Activated gamma-delta T cell treated with Interleukin-2 at 50 U/mL for 16 hours (primary cell): ENCODE measurements at regions not wholly inside any gene's neighbourhood (a gene's known extent, or its start where the extent isn't known, plus 50 kb on each side); places are given as distances from the start of the nearest gene placed in this dataset.

Experiments
- DNase-seq: peaks from one replicate; pipeline ENCODE4 v3.0.0-alpha.2; 2020

DNA sequence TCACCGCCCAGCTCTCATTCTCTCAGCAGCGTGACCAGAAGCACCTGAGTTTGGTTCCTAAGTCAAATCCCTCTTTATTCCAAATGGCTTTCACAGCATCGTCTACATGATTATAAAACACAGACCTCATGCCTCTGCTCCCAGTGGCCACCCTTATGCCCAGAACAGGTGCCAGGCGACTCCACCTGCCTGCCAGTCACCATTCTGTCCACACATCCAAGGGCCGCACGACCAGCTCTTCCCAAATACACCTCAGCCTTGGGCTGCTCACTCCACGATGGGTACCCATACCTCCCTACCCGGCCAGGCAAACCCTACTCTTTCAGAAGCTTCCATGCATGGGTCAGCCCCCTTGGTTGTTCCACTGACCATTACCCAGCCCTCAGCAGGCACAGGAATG lies 851.6 kb upstream of the SALL3 start:
- no peak for DNase-seq

DNA sequence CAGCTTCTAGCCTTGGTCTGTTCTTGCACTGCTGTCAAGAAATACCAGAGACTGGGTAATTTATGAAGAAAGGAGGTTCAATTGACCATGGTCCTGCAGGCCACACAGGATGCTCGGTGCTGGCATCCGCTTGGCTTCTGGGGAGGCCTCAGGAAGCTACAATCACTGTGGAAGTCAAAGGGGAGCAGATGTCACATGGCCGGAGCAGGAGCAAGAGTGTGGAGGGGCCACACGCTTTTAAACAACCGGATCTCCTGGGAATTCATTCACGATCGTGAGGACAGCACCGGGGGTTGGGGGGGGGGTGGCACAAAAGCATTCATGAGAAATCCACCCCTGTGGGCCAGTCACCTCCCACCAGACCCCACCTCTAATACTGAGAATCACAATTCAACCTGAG lies 850.4 kb upstream of the SALL3 start:
- DNase-seq = no peak

DNA sequence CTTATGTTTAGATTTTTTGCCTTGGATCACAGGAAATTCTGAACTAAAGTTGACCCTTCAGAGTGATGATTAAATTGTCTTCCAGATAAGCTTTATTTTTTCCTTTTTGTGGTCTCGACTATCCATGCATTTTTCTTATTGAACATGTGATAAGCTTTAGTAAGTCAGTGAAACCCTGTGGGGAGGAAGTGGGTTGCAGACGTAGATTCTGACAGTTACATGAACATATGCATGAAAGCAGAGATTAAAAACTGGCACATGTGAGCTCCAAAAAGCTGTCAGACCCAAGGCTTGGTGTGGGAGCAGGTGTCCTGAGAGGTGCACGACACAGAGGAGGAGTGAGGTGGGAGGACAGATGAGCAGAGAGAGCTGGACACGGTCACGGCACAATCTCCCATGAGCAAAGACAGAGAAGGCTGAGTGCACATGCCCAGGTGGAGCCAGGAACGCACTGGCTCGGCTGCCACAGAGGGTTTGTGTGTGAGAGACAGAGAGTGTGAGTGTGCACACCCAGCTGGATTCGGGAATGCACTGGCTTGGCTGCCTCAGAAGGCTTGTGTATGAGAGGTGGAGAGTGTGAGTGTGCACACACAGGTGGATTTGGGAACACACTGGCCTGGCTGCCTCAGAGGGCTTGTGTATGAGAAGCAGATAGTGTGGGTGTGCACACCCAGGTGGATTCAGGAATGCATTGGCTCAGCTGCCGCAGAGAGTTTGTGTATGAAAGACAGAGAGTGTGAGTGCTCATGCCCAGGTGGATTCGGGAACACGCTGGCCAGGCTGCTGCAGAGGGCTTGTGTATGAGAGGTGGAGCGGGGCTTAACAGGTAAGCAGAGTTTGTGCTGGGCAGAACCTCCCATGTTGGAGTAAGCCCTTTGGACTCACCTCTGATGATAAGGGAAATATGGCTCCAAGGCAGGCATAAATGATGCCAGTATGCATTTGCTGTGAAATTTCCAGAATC lies 849.1 kb upstream of the SALL3 start:
- no peak for DNase-seq

DNA sequence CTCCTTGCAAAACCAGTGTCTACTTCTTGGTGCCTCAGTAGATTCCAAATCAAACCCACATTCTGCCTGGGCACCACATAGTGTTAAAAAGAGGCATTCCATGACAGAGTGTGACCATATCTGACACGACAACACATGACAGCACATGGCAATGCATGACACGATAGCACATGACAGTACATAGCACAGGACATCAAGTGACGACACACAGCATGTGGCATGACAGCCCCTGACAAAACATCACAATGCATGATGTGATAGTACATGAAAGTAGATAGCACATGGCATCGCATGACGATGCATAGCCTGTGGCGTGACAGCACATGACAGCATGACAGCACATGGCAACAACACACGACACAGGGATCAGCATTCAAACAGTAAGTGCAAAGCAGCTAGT lies 845.9 kb upstream of the SALL3 start:
- DNase-seq = no peak

DNA sequence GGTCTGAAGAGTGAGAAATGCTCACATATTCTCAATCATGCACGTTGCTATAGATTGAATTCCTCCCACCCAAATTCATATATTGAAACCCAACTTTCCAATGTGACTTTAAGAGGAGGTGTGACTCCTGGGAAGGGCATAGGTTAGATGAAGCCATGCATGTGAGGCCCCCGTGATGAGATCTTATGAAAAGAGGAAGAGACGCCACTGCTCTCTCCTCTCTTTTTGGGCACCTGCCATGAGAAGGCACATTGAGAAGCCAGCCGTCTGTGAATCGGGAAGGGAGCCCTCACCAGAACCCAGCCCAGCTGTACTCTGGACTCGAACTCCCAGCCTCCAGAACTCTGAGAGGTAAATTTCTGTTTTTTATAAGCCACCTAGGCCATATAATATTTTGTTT lies 842.6 kb upstream of the SALL3 start:
- no peak for DNase-seq

DNA sequence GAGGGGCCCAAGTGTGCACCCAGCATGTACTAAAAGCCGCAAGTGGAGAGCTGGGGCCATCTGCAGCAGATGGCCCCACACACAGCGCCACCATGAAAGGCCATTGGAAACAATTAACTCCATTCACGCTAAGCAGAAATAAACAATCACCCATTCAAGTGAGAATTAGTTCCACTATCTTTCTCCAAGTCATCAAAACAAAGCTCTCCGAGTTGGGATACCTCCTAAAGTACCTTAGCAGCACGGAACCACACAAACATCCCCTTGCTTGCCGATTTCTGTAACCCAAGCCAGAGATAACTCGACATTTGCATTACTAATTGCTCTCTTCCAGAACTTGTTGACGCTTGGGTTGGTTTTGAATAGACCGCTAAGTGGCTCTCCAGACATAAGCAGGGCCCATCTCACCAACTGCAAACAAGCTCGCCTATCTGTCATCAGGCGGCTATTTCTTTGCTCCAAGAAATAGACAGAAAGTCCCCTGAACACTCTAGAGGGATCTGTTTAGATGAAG lies 840.6 kb upstream of the SALL3 start:
- no peak for DNase-seq

DNA sequence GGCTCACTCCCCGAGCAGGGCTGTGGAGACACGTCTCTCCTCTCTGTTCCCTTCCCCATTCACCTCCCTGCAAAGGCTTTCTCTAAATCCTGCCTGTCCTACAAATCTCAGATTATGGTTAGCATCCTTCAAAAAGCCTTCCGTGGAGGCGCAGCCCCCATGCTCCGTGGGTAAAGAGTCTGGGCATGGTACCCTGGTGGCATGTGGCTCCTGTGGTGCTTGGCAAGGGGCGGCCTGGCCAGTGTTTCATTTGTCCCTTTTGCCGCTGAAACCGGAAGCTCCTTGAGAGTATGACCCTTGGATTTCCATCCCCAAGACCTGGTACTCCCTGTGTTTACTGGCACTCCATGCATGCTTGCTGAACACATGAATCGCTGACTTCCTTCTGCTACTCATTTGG lies 839.3 kb upstream of the SALL3 start:
- DNase-seq = no peak

DNA sequence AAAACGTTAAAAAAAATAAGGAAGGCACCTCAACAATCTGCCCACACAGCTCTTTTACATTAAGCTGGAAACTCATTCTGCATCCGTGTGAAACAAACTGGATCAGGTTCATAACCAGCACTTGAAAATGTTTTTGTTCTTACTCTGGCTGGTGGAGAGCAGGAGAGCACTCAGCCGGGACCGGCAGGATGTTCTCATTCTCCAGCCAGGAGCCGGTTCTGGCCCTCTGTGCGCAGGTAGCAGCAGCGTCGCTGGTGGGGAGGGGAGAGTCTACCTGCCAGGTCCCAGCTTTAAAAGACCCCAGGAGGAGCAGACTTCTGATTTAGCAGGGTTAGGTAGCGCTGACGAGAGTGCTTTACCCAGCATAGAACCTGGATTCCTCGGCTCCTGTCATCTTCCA lies 834.9 kb upstream of the SALL3 start:
- DNase-seq = no peak

DNA sequence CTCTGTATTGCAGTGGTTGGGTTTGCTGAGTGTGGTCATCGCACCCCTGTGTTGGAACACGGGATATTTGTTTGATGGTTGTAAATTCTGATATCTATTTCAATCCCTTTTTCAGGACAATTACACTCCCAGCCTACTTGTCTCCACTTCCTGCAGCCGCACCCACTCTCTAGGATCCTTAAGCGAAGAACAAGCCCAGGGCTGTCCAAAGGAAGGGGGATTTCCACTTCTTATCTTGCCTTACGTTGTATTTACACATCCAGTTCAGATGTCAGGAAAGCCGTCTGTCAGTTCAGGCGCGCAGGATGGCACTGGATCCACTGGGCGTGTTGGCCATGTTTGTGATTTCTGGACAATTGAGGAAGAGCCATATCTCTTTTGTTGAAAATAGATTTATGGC lies 834.5 kb upstream of the SALL3 start:
- no peak for DNase-seq

DNA sequence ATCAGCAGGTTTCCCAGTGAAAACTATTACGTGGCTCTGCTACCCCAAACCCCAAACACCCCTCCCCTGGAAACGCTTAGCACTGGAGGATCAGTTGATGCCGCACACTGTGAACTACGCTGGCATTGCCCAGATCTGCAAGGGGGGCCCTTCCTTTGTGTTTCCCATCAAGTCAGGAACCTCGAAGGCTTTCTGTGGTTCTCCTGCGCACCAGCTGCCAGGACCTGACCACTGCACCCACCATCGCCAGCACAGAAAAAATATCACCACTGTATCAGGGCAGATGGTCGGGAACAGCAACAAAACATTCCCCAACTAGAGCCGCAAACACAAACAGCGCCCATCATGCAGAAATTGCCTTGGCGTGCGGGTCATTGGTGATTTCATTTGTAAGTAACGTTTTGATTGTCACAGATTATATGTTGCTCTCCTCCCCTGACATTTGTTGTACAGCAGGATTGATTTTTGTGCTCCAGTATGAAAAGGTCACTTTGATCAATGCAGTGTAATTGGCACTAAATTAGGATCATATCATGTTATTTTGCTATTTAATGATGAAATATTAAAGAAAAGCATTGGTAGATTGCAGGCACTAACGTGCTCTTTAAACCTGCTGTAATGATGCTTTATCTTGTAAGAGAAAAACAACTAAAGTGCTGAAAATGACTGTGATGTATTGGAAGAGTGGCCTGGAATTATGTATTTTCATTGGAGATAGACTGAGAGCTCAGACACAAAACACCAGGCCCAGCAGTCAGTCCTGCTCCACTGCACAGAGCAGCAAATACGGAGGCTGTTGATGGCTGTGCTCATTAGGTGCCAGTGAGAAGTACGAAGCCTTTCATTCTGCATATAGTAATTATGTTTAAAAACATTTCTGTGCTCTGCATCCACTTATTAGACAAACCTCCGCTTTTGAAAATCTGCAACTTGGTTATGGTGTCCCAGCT lies 833.2 kb upstream of the SALL3 start:
- DNase-seq = no peak

DNA sequence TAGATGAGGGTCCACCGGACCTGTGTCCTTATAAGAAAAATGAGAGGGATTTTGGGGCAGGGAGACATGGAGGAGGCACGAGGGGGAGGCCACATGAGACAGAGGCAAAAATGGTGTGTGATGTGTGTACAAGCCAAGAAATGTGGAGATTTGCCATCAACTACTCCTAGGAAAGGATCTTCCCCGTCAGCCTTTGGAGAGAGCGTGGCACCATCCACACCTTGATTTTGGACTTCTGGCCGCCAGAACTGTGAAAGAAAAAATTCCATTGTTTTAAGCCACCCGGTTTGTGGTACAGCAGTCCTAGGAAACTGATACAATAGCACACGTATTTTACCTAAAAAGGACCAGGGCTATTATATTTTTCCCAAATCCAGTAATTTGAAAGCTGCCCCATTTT lies 829.0 kb upstream of the SALL3 start:
- no peak for DNase-seq

DNA sequence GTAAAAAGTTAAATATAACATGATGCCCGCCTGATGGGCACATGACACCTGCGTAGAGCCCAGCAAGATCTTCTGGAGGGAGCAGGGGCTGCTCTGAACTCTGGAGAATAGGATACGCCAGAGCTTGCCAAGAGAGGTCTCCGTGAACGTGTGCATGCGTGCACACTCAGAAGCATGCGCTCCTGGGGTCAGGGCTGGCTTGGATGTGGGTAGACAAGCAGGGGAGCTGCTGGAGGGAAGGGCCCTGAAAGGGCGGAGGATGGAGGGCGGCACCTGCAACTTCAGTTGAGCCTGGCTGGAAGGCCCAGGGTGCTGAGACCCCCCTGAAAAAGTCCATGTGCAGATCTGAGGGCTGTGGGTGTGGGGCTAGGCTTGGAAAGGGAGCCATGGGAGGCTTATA lies 828.4 kb upstream of the SALL3 start:
- no peak for DNase-seq

DNA sequence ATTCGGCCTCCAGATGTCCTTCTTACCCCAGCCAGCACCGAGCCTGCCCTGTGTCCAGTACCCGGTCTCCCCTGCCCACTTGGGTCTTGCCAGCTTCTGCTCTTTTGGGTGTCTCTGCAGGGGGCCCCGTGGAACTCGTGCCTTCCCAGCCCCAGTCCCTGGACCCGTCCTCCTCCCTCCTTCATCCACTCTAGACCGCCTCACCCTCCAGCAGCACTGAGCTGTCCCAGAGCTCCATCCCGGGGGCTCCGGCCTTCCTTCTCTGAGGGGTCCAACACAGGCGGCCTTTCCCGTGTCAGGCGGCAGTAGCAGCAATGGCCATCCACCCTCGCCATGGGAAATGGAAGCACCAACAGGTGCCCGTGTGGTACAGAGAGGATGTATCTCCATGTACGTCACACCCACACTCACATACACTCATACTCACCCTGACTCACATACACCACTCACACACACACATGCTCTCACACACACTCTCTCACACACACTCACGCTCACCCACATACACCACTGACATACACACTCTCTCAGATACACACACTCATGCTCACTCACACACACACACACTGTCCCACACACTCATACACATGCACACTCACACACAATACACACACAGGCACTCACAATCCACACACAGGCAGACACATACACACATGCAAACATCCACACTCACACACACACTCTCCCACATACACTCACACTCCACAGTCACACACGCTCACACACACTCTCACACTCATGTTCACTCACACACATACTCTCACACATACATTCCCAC lies 827.5 kb upstream of the SALL3 start:
- no peak for DNase-seq

DNA sequence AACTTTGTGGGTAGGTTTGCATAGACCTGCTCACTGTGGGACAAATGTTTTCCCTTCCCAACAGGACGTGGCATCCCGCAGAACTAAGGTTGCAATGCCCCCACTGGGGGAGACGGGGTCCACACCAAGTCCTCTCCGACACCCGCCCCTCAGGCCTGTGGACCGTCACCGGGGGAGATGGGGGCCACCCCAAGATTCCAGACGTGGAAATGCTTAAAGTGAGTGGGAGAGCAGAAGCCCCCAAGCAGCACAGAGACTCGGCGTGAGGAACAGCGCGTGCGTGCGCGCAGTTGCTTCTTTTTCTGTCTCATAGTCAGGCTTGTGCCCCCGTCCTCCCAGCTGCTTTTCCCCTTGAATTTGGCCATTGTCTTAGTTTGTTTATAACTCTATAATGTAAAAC lies 826.3 kb upstream of the SALL3 start:
- no peak for DNase-seq

DNA sequence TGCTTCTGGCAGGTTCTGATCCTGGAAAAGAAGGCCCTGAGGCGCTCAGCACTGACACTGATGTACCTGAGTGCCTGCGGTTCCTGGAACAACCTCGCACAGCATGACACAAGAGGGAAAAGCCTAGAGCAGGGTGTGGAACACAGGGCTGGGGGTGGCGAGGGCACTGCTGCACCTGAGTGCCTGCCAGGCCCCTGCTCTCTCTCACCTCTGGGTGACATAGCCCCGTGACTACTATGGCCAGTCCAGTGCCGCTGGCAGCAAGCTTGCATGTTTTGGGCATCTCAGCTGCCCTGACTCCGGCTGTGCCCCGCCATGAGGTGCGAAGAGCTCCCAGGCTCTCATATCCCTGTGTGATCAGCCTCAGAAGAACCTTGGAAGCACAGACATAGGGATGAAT lies 825.2 kb upstream of the SALL3 start:
- DNase-seq = no peak

DNA sequence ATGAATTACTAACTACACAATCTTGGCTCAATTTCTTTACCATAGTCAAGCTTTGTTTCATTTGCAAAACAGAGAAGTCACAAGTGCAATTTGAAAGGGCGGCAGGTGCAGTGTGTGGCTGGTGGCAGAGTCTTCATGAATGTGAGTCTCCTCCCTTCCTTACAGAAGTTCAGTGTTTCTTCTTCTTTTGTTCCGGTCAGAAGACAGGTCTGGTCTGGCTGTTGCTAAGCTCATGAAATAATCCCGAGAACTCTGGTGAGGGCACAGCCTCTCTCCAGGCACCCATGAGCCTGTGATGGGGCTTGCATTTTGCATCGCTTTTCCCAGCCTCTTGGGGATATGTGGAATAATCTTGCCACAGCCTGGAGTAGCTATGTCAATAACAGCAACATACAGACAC lies 824.8 kb upstream of the SALL3 start:
- DNase-seq = no peak

DNA sequence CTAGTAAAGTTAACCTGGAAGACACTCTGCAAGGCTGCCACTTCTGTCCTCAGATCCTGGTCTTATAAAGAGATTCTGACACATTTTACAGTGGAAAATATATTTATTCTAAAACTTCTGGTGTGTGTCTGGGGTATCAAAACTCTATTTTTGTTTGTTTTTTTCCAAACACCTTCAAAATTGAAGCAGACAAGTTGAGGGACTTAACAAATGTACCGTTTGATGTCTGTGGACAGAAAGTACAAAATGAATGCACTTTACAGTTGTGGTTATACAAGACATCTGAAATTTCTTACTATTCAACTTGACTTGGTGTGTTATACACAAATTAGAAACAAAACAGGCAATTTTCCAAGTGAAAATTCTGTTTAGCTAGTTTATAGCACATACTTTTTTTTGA lies 823.2 kb upstream of the SALL3 start:
- DNase-seq = no peak

DNA sequence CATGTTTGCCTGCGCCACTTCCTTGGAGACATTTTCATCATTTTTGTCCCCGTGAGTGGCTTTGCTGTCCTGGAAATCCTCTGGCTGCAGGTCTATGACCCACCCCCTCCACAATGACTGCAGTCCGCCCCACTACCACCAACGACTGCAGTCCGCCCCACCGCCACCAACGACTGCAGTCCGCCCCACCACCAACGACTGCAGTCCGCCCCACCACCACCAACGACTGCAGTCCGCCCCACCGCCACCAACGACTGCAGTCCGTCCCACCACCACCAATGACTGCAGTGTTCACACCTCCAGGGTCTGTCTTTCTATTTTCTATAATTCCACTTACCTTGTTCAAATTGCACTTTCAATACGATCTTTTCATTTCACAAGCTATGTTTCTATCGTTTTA lies 820.7 kb upstream of the SALL3 start:
- DNase-seq = no peak

DNA sequence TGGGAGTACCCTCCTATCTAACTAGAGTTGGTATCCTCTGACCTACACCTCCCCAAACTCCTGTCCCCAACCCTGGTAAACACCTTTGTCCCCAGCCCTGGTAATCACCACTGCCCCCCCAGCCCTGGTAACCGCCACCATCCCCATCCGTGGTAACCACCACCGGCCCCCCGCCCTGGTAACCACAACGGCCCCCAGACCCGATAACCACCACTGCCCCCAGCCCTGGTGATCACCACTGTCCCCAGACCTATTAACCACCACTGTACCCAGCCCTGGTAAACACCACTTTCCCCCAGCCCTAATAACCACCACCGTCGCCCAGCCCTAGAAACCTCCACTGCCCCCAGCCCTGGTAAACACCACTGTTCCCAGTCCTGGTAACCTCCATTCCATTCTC lies 820.2 kb upstream of the SALL3 start:
- DNase-seq = no peak

DNA sequence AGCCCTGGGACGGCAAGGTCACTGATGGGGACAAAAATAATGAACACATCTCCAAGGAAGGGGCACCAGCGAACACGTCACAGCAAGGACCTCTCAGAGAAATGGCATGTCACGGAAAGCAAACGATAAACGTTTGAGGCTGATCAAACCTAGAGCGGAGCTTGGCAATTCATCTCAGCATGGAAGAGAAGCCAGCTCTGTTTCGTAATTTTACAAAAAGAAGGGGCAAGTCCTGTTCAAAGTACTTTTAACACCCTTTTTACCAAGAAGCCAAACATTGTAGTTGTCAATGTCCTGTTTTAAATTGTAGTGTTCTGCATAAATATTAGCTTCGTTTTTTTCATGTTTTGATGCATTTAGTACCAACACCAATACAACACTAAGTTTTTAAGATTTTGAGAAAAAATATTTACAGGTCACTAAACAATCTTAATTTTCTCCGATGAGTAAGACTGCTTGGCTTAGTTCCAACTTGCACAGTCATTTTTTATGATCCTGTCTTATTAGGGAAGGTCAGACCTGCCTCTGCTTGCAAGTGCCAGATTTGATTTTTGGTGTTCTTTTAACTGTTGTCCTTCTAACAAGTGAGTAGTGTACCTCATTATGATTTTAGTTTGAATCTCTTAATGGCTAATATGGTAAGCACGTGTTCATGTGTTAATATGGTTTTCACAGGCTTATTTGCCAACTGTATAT lies 818.5 kb upstream of the SALL3 start:
- DNase-seq = no peak

DNA sequence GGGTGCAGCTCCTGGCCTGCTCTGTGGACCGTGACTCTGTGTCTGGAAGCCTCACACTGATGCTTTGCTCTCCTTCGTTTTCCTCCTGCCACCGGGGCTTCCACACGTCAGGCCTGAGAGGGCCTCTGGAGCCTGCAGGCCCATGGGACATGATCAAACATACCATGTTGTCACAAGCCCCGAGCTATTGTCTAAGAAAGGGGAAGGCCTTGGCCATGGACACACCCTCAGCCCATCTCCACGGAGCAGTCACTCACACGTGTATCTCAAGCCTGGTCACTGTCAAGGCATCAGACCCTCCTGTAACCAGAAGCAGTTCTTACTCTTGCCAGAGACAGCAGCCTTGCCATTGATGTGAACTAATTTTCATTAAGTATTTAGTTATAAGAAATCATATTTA lies 814.1 kb upstream of the SALL3 start:
- no peak for DNase-seq

DNA sequence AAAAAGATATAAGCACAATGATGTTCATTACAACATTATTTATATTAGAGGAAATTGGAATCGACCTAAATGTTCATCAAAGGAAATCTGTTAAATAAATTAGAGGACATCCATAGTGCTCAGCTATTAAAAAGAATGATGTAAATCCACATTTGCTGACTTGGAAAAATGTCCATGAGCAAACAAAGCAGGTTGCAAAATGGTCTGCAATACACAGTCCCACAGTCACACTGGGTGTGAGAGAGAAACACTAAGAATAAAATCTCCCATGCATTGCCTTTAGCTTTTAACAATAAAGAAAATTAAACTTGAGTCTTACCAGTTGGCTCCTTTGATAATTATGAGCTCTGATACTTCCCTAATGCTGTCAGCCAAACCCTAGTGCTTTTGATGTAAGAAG lies 811.1 kb upstream of the SALL3 start:
- no peak for DNase-seq
